IMR-90 (cell line): ENCODE measurements at regions not wholly inside any gene's neighbourhood (a gene's known extent, or its start where the extent isn't known, plus 50 kb on each side); places are given as distances from the start of the nearest gene placed in this dataset.

Experiments
- ATAC-seq: fragments of 200-7000 bp; cut with Tn5 transposase; 2 replicates; pipeline ENCODE4 v1.9.1; 2020; ENCODE audit warnings: low read depth, mild to moderate bottlenecking, moderate library complexity
- BruUV-seq: library from RNA; stranded (reverse); fragments of 400-500 nt; replicated peaks from 2 replicates; lab custom pipeline; 2021; lab: Mats Ljungman, UMichigan
- CTCF ChIA-PET: fragments of 300-600 bp; formaldehyde crosslinking; extraction: SDS; loops from one replicate; lab custom pipeline; 2021; ENCODE audit warnings: antibody characterized with exemption; lab: Yijun Ruan, JAX
- POLR2A ChIA-PET: fragments of 300-600 bp; sonication (Branson Sonifier 250); formaldehyde crosslinking; loops from one replicate; lab custom pipeline; 2022; ENCODE audit warnings: antibody characterized with exemption; ENCODE audit not compliant: unreplicated experiment; lab: Charles Lee
- DNase-seq: peaks from one replicate; pipeline ENCODE4 v3.0.0; 2013
- H2AFZ ChIP-seq: replicated peaks from 2 replicates; pipeline ENCODE3; 2013; ENCODE audit warnings: low read length, mild to moderate bottlenecking; ENCODE audit not compliant: poor library complexity
- H2AK5ac ChIP-seq: 2 replicates; pipeline ENCODE4 v1.6.1; 2013; ENCODE audit warnings: low read depth, low read length, inconsistent platforms
- H2AK9ac ChIP-seq: replicated peaks from 2 replicates; pipeline ENCODE3; 2013; ENCODE audit warnings: mild to moderate bottlenecking, low read depth, low read length, moderate library complexity; ENCODE audit not compliant: poor library complexity
- H2BK120ac ChIP-seq: 2 replicates; pipeline ENCODE4 v1.6.1; 2013; ENCODE audit warnings: low read depth, low read length, inconsistent platforms
- H2BK15ac ChIP-seq: 3 replicates; pipeline ENCODE4 v1.6.1; 2013; ENCODE audit warnings: low read depth, low read length, inconsistent platforms
- H2BK20ac ChIP-seq: 2 replicates; pipeline ENCODE4 v1.6.1; 2013; ENCODE audit warnings: low read depth, mild to moderate bottlenecking, inconsistent platforms, low read length, moderate library complexity
- H2BK5ac ChIP-seq: 2 replicates; pipeline ENCODE4 v1.6.1; 2013; ENCODE audit warnings: mild to moderate bottlenecking, low read depth, low read length, inconsistent platforms; ENCODE audit not compliant: poor library complexity, severe bottlenecking
- H3K14ac ChIP-seq: replicated peaks from 2 replicates; pipeline ENCODE4 v1.6.1; 2013; ENCODE audit warnings: low read depth, low read length, inconsistent platforms
- H3K18ac ChIP-seq: 2 replicates; pipeline ENCODE4 v1.6.1; 2013; ENCODE audit warnings: low read depth, low read length, control low read depth
- H3K23ac ChIP-seq: 2 replicates; pipeline ENCODE4 v1.6.1; 2013; ENCODE audit warnings: low read depth, low read length, inconsistent platforms
- H3K27ac ChIP-seq: 2 replicates; pipeline ENCODE4 v1.5.1; 2013; ENCODE audit warnings: mild to moderate bottlenecking, control low read depth, low read length; ENCODE audit not compliant: insufficient read depth
- H3K27me3 ChIP-seq: 2 replicates; pipeline ENCODE4 v1.6.1; 2013; ENCODE audit warnings: low read length; ENCODE audit not compliant: control insufficient read depth, insufficient read depth
- H3K36me3 ChIP-seq: 2 replicates; pipeline ENCODE4 v1.6.1; 2013; ENCODE audit warnings: low read length, mixed read lengths; ENCODE audit not compliant: control insufficient read depth, insufficient read depth
- H3K4ac ChIP-seq: 2 replicates; pipeline ENCODE4 v1.6.1; 2013; ENCODE audit warnings: low read depth, low read length, inconsistent platforms
- H3K4me1 ChIP-seq: 2 replicates; pipeline ENCODE4 v1.6.1; 2013; ENCODE audit warnings: low read length, mixed read lengths; ENCODE audit not compliant: control insufficient read depth, insufficient read depth
- H3K4me2 ChIP-seq: 2 replicates; pipeline ENCODE4 v1.6.1; 2013; ENCODE audit warnings: low read depth, mild to moderate bottlenecking, control low read depth, low read length, moderate library complexity
- H3K4me3 ChIP-seq: 2 replicates; pipeline ENCODE4 v1.5.1; 2013; ENCODE audit warnings: low read depth, mild to moderate bottlenecking, control low read depth, low read length, moderate library complexity; ENCODE audit not compliant: insufficient read depth
- H3K56ac ChIP-seq: 2 replicates; pipeline ENCODE4 v1.6.1; 2013; ENCODE audit warnings: low read length, inconsistent platforms; ENCODE audit not compliant: insufficient read depth; ENCODE audit errors: extremely low read depth
- H3K79me1 ChIP-seq, 2 experiments: 2 replicates each; pipeline ENCODE4 v1.6.1; 2013; ENCODE audit warnings: low read length in 2 of 2, inconsistent platforms in 1 of 2, low read depth in 1 of 2
- H3K9ac ChIP-seq: 2 replicates; pipeline ENCODE4 v1.6.1; 2013; ENCODE audit warnings: low read depth, low read length, control low read depth
- H3K9me1 ChIP-seq: 2 replicates; pipeline ENCODE4 v1.6.1; 2013; ENCODE audit warnings: low read length, inconsistent platforms; ENCODE audit not compliant: insufficient read depth
- H3K9me3 ChIP-seq: 2 replicates; pipeline ENCODE4 v1.6.1; 2013; ENCODE audit warnings: low read length; ENCODE audit not compliant: control insufficient read depth, insufficient read depth
- H4K20me1 ChIP-seq: 2 replicates; pipeline ENCODE4 v1.6.1; 2013; ENCODE audit warnings: low read length, inconsistent platforms; ENCODE audit not compliant: insufficient read depth
- H4K5ac ChIP-seq: 2 replicates; pipeline ENCODE4 v1.6.1; 2013; ENCODE audit warnings: mild to moderate bottlenecking, low read depth, low read length, control low read depth
- H4K8ac ChIP-seq, 2 experiments: 2 replicates each; pipeline ENCODE4 v1.6.1; 2013; ENCODE audit warnings: low read depth in 2 of 2, low read length in 2 of 2, control low read depth in 1 of 2, inconsistent platforms in 1 of 2
- H4K91ac ChIP-seq: 2 replicates; pipeline ENCODE4 v1.6.1; 2013; ENCODE audit warnings: low read depth, low read length, inconsistent platforms; ENCODE audit not compliant: insufficient read depth
- BHLHE40 ChIP-seq: fragments of 150-350 bp; IDR thresholded peaks from 2 replicates; pipeline ENCODE4 v1.6.1; 2016; ENCODE audit warnings: mild to moderate bottlenecking, low read depth, low read length
- CEBPB ChIP-seq: IDR thresholded peaks from 2 replicates; pipeline ENCODE4 v1.6.1; 2012; ENCODE audit warnings: low read depth, low read length, improper control_type of control experiment
- CHD1 ChIP-seq: IDR thresholded peaks from 2 replicates; pipeline ENCODE4 v1.6.1; 2012; ENCODE audit warnings: low read depth, low read length, improper control_type of control experiment
- CTCF ChIP-seq: conservative IDR thresholded peaks from 2 replicates; pipeline ENCODE4 v1.5.1; 2012; ENCODE audit warnings: mild to moderate bottlenecking, low read depth, low read length, improper control_type of control experiment
- ELK1 ChIP-seq: fragments of 150-350 bp; IDR thresholded peaks from 2 replicates; pipeline ENCODE4 v1.6.1; 2016; ENCODE audit warnings: low read depth, mild to moderate bottlenecking, low read length, moderate library complexity, borderline replicate concordance
- FOS ChIP-seq: fragments of 150-350 bp; IDR thresholded peaks from 2 replicates; pipeline ENCODE4 v1.6.1; 2016; ENCODE audit warnings: low read depth, low read length
- MAFK ChIP-seq: IDR thresholded peaks from 2 replicates; pipeline ENCODE4 v1.6.1; 2012; ENCODE audit warnings: low read depth, low read length, improper control_type of control experiment
- MAZ ChIP-seq: IDR thresholded peaks from 2 replicates; pipeline ENCODE4 v1.6.1; 2012; ENCODE audit warnings: low read depth, mild to moderate bottlenecking, low read length, improper control_type of control experiment, moderate library complexity, borderline replicate concordance
- MXI1 ChIP-seq: IDR thresholded peaks from 2 replicates; pipeline ENCODE4 v1.6.1; 2012; ENCODE audit warnings: low read depth, mild to moderate bottlenecking, low read length, moderate library complexity, borderline replicate concordance
- NFE2L2 ChIP-seq: fragments of 150-350 bp; IDR thresholded peaks from 2 replicates; pipeline ENCODE4 v1.6.1; 2016; ENCODE audit warnings: low read depth, mild to moderate bottlenecking, low read length
- POLR2A ChIP-seq: IDR thresholded peaks from 2 replicates; pipeline ENCODE4 v1.6.1; 2012; ENCODE audit warnings: mild to moderate bottlenecking, low read depth, low read length
- RAD21 ChIP-seq: IDR thresholded peaks from 2 replicates; pipeline ENCODE4 v1.6.1; 2012; ENCODE audit warnings: low read length, improper control_type of control experiment
- RCOR1 ChIP-seq: IDR thresholded peaks from 2 replicates; pipeline ENCODE4 v1.6.1; 2012; ENCODE audit warnings: mild to moderate bottlenecking, low read length, improper control_type of control experiment; ENCODE audit not compliant: insufficient replicate concordance
- RFX5 ChIP-seq: IDR thresholded peaks from 2 replicates; pipeline ENCODE4 v1.8.0; 2012; ENCODE audit warnings: low read depth, mild to moderate bottlenecking, low read length, moderate library complexity
- SMC3 ChIP-seq: fragments of 150-350 bp; IDR thresholded peaks from 2 replicates; pipeline ENCODE4 v1.6.1; 2016; ENCODE audit warnings: low read depth, mild to moderate bottlenecking, antibody characterized with exemption, low read length, moderate library complexity
- USF2 ChIP-seq: fragments of 150-350 bp; IDR thresholded peaks from 2 replicates; pipeline ENCODE4 v1.6.1; 2017; ENCODE audit warnings: mild to moderate bottlenecking, antibody characterized with exemption, low read length, low read depth
- WGBS, 2 experiments: methylation state at CpG; one replicate each; pipeline versions ENCODE4 v1.1.5 to v1.1.7; 2013; ENCODE audit warnings: missing lambda C conversion rate in 2 of 2; ENCODE audit not compliant: insufficient read length in 1 of 2; ENCODE audit errors: extremely low coverage in 2 of 2; 5-methylcytosine and 5-hydroxymethylcytosine counted together
- dilution Hi-C: fragments of 300-500 bp; cut with HindIII; formaldehyde crosslinking; loops from one replicate; pipeline ENCODE4 v1.14.3; 2018; ENCODE audit warnings: low sequenced_read_pairs; ENCODE audit not compliant: unreplicated experiment
- in situ Hi-C: fragments of 300-500 bp; cut with MboI; formaldehyde crosslinking; loops from 3 replicates; pipeline ENCODE4 v1.14.3; 2019; ENCODE audit warnings: low sequenced_read_pairs, inconsistent platforms, mixed read lengths
- intact Hi-C: fragments of 100-400 bp; cut with micrococcal nuclease; formaldehyde crosslinking; loops from 2 replicates; pipeline ENCODE4 v1.10.0; 2022

GRCh38 chr10:123402656-123403055 is 248.5 kb downstream of the BUB3 start:
- no CpG with 5 or more reads among the region's 5 CpGs for WGBS, 2 experiments
- intact Hi-C loops (no loop called here), dilution Hi-C loops (no loop called here), in situ Hi-C loops (no loop called here)
- Histone ChIP-seq H3K23ac (no peak overlapping the region), H3K36me3 (no peaks in the 10 kb centered on the region), H3K79me1 (no peaks in the 10 kb centered on the region), H3K9ac (no peak overlapping the region), H3K27ac (no peak overlapping the region), H4K20me1 (no peaks in the 10 kb centered on the region), H3K4me1 (no peaks in the 10 kb centered on the region), H2BK5ac (no peak overlapping the region), H4K8ac (no peak overlapping the region), H3K4me3 (no peak overlapping the region), H4K5ac (no peak overlapping the region), H3K18ac (no peak overlapping the region), H3K4me2 (no peak overlapping the region), H2AFZ (no peak overlapping the region), H2AK5ac (no peak overlapping the region), H2BK20ac (no peak overlapping the region), H3K4ac (no peak overlapping the region), H3K14ac (no peak overlapping the region), H3K56ac (no peak overlapping the region), H3K9me1 (no peaks in the 10 kb centered on the region), H2BK120ac (no peak overlapping the region), H4K91ac (no peak overlapping the region), H2BK15ac (no peak overlapping the region), H3K27me3 (no peaks in the 10 kb centered on the region), H2AK9ac (no peak overlapping the region), H3K9me3 (peaks cover 32% of the 10 kb centered on the region)
- DNase-seq (no peak), ATAC-seq (no peak)
- ChIA-PET CTCF (no interaction called here), POLR2A (no interaction called here)
- TF ChIP-seq FOS, result no peak
- no peak for TF ChIP-seq MAZ
- no peak for TF ChIP-seq NFE2L2
- no peak for TF ChIP-seq SMC3
- TF ChIP-seq CEBPB, result no peak
- no peak for TF ChIP-seq CTCF
- TF ChIP-seq ELK1, result no peak
- TF ChIP-seq USF2, result no peak
- no peak for TF ChIP-seq CHD1
- TF ChIP-seq RCOR1, result no peak
- no peak for TF ChIP-seq MAFK
- no peak for TF ChIP-seq RFX5
- TF ChIP-seq MXI1, result no peak
- TF ChIP-seq RAD21, result no peak
- no peak for TF ChIP-seq POLR2A
- TF ChIP-seq BHLHE40, result no peak
- BruUV-seq, result no TSS peak
